ENCODE measurements at regions not wholly inside any gene's neighbourhood (a gene's known extent, or its start where the extent isn't known, plus 50 kb on each side); places are given as distances from the start of the nearest gene placed in this dataset.

- no peaks in the 10 kb centered on the region for H3K79me2 ChIP-seq (ENCODE audit: control insufficient read depth, low read length)
- H3K27me3 ChIP-seq (ENCODE audit: control insufficient read depth, low read length), result no peaks in the 10 kb centered on the region
- H3K9me2 ChIP-seq (replicated peaks; ENCODE audit: control insufficient read depth, low read length), result no peaks in the 10 kb centered on the region
- H3K4me1 ChIP-seq (ENCODE audit: control insufficient read depth, low read length), result no peaks in the 10 kb centered on the region
- H3K9me3 ChIP-seq (ENCODE audit: control insufficient read depth, insufficient read depth, low read length), result no peaks in the 10 kb centered on the region
- H4K20me1 ChIP-seq (ENCODE audit: control insufficient read depth, insufficient read depth, low read depth, low read length), result no peaks in the 10 kb centered on the region
- H3K27ac ChIP-seq (ENCODE audit: low read depth, low read length), result no peak overlapping the region
- H3F3A ChIP-seq (ENCODE audit: control insufficient read depth, insufficient read depth), result no peaks in the 10 kb centered on the region
- no peaks in the 10 kb centered on the region for H3K36me3 ChIP-seq (ENCODE audit: control insufficient read depth, low read length)
- H3K4me2 ChIP-seq (ENCODE audit: low read length), result no peak overlapping the region
- TF ChIP-seq EZH2phosphoT487 (IDR thresholded peaks at IDR 0.05; ENCODE audit: borderline replicate concordance, low read length) (no peak), CTCF (IDR thresholded peaks at IDR 0.05; ENCODE audit: low read depth, low read length, poor library complexity, severe bottlenecking) (no peak)
- H3K4me3 ChIP-seq (ENCODE audit: low read length), result no peak overlapping the region
Observed at GRCh38 chr4:17038510-17039176, 140.2 kb upstream of the LDB2 start.

- H3K4me2 ChIP-seq (ENCODE audit: low read length), result no peak overlapping the region
- H3K9me2 ChIP-seq (replicated peaks; ENCODE audit: control insufficient read depth, low read length), result no peaks in the 10 kb centered on the region
- H3K4me1 ChIP-seq (ENCODE audit: control insufficient read depth, low read length), result no peaks in the 10 kb centered on the region
- TF ChIP-seq CTCF (IDR thresholded peaks at IDR 0.05; ENCODE audit: low read depth, low read length, poor library complexity, severe bottlenecking) (no peak), EZH2phosphoT487 (IDR thresholded peaks at IDR 0.05; ENCODE audit: borderline replicate concordance, low read length) (no peak)
- no peaks in the 10 kb centered on the region for H3K9me3 ChIP-seq (ENCODE audit: control insufficient read depth, insufficient read depth, low read length)
- H3K27me3 ChIP-seq (ENCODE audit: control insufficient read depth, low read length), result no peaks in the 10 kb centered on the region
- no peaks in the 10 kb centered on the region for H3F3A ChIP-seq (ENCODE audit: control insufficient read depth, insufficient read depth)
- H3K4me3 ChIP-seq (ENCODE audit: low read length), result no peak overlapping the region
- H3K79me2 ChIP-seq (ENCODE audit: control insufficient read depth, low read length), result no peaks in the 10 kb centered on the region
- H3K36me3 ChIP-seq (ENCODE audit: control insufficient read depth, low read length), result no peaks in the 10 kb centered on the region
- no peak overlapping the region for H3K27ac ChIP-seq (ENCODE audit: low read depth, low read length)
- no peaks in the 10 kb centered on the region for H4K20me1 ChIP-seq (ENCODE audit: control insufficient read depth, insufficient read depth, low read depth, low read length)
Observed at GRCh38 chr4:17033768-17034181, 135.3 kb upstream of the LDB2 start.

- no peak overlapping the region for H3K4me2 ChIP-seq (ENCODE audit: low read length)
Observed at GRCh38 chr4:17033025-17033767, 134.8 kb upstream of the LDB2 start.

More at GRCh38 chr4:17033025-17033767, 134.8 kb upstream of the LDB2 start:
- H3F3A ChIP-seq (ENCODE audit: control insufficient read depth, insufficient read depth), result no peaks in the 10 kb centered on the region
- no peaks in the 10 kb centered on the region for H4K20me1 ChIP-seq (ENCODE audit: control insufficient read depth, insufficient read depth, low read depth, low read length)
- H3K4me1 ChIP-seq (ENCODE audit: control insufficient read depth, low read length), result no peaks in the 10 kb centered on the region
- no peaks in the 10 kb centered on the region for H3K36me3 ChIP-seq (ENCODE audit: control insufficient read depth, low read length)
- H3K9me2 ChIP-seq (replicated peaks; ENCODE audit: control insufficient read depth, low read length), result no peaks in the 10 kb centered on the region
- H3K27ac ChIP-seq (ENCODE audit: low read depth, low read length), result no peak overlapping the region
- no peaks in the 10 kb centered on the region for H3K79me2 ChIP-seq (ENCODE audit: control insufficient read depth, low read length)
- no peaks in the 10 kb centered on the region for H3K9me3 ChIP-seq (ENCODE audit: control insufficient read depth, insufficient read depth, low read length)
- no peak for TF ChIP-seq EZH2phosphoT487 (IDR thresholded peaks at IDR 0.05; ENCODE audit: borderline replicate concordance, low read length)
- TF ChIP-seq CTCF (IDR thresholded peaks at IDR 0.05; ENCODE audit: low read depth, low read length, poor library complexity, severe bottlenecking), result no peak
- H3K4me3 ChIP-seq (ENCODE audit: low read length), result no peak overlapping the region
- no peaks in the 10 kb centered on the region for H3K27me3 ChIP-seq (ENCODE audit: control insufficient read depth, low read length)

Measured in DOHH2 (cell line).